GM04504 (cell line): ENCODE measurements at regions not wholly inside any gene's neighbourhood (a gene's known extent, or its start where the extent isn't known, plus 50 kb on each side); places are given as distances from the start of the nearest gene placed in this dataset.

Experiments
- DNase-seq: peaks from one replicate; pipeline ENCODE4 v3.0.0-alpha.2; 2012; ENCODE audit warnings: low read depth

- DNase-seq = no peak
Measured at GRCh38 chr16:62967611-62968010, 931.4 kb upstream of the CDH8 start.

GRCh38 chr16:62967163-62967562 lies 930.9 kb upstream of the CDH8 start:
- DNase-seq = no peak

- DNase-seq = no peak
Measured at GRCh38 chr16:62966626-62967025, 930.4 kb upstream of the CDH8 start.

- no peak for DNase-seq
Measured at GRCh38 chr16:62965831-62966230, 929.6 kb upstream of the CDH8 start.

DNA sequence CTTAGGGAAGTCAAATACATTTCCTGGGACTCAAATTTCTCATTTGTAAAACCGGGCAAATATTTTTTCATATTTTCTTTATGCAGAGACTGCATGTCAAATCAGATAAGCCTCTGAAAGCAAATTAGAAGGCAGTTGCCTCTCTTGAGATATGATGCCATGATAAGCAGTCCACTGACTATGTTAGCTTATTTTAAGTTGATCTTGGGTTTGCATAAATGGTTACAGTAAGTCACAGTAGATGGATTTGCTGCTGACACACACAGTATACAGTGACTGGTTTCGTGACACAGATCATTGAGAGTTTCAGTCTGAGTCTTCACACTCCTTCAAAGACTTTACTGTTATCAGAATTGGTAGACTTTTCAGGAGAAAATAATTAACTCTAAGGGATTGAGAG lies 927.6 kb upstream of the CDH8 start:
- no peak for DNase-seq

DNA sequence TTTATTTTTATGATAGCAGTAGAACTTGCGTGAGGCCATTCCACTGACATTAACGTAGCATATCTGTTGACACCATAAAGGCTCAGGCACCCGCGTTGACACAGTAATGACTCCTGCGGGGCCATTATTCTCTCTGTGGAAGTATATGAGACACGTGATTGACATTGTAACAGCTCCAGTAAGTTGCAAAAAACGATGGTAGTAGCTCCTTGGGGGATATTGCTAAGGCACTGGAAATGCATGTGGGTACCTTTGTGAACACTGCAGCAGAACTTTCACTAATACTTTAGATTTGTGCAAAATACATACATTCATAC lies 918.8 kb upstream of the CDH8 start:
- no peak for DNase-seq

DNA sequence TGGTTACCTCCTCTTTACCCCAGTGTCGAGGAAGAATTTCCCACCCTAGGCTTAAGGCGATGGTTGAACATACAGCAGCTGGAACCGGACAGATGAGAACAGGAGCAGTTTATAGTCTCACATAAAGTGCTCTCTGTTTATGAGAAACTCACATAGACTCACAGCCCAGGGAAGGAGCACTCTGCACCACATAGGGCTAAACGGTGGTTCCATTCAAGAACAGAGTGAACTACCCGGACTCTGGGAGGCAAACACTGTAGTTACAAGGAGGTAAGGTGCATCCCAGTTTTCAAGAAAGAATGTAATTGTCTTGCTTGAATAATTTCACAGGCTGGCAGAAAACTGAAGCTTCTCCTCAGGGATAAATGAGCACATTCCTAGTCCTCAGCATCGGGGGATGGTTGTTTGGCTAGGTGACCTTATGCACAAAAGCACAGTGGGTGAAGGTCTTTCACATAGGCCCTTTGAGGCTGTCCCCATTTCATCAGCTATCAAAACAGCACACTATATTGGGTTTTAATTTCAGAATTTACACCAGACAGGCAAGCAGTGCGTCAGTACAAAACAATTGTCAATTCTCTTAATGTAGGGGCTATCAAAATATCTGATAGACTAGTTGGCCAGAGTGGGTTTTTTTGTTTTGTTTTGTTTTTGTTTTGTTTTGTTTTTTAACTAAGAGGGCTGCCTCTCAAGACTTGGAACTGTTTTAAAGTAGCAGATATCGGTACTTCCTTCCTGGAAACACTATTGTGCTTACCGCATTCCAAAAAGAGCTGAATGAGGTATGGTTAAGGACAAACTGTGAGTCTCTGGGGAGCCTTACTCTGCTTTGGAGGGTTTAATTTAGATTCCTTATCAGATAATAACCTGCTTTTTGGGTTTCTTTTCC lies 918.1 kb upstream of the CDH8 start:
- no peak for DNase-seq

DNA sequence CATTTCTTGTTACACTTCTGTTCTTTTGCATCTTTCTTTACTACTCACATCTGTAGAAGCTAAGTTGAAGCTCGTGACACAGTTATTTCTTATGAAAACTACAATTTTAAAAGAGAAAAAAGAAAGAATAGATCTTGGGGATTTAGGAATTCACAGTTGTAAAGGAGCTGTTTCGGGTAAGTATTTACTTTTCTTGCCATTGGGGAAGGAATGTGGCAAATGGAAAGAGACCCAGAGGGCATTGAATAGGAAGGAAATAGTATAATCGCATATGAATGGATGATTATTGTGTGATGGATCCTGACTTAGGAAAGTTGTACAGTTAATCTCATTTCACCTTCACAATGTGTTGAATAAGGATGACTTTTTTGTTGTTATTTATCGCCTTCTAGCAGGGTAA lies 914.1 kb upstream of the CDH8 start:
- DNase-seq = no peak

DNA sequence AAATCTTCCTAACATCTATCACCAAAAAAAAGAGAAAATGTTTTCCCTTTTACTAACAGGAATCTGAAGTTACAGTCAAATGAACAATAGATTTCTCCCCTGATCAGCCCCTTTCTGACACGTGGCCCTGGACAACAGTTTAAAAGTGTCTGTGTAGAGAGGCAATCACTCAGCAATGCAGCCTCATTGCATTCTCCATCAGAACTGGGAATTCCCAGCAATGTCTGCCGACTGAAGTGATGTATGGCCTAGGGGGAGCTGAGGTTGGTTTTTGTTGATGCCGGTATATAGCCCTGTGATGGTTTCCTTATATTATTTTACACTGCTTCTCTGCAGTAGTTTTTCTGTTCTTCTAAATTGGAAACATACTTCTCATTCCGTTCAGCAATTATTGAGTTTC lies 904.3 kb upstream of the CDH8 start:
- DNase-seq = no peak

DNA sequence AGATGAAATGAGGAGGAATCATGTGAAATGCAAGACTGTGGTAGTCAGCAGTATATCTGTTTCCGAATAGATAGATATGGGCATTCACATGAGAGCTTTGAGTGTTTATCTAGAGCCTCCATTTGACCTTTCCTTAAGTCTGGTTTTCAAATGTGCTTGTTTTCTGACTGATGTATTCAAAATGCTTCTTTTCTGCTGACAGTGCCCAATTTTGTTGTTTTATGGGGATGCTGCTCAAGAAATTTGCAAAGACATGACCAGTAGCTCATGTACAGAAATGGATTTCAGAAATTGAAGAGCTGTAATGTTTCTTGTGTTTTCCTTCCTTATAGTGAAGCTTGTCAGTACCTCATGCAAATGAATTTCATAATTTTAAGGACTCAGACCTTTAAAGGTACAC lies 903.4 kb upstream of the CDH8 start:
- DNase-seq = no peak

- no peak for DNase-seq
Measured at GRCh38 chr16:62933929-62934328, 897.7 kb upstream of the CDH8 start.

- no peak for DNase-seq
Measured at GRCh38 chr16:62929593-62929992, 893.4 kb upstream of the CDH8 start.

DNA sequence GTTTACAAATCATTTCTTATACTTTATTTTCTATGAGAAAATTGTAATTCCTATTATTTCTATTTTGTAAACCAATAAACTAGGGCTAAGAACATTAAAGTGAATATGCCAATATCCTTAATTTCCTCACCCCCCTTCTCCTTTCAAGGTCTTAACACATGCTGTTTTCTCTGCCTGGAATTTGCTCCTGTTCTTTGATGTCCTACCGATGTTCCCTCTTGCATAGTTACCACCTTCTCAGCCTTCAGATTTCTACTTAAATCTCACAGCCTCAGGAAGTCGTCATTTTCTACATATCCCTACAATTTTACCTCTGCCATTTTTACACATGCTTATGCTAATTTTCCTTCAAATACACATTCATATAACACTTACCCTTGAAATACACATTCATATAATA lies 890.9 kb upstream of the CDH8 start:
- DNase-seq = no peak

- DNase-seq = no peak
Measured at GRCh38 chr16:62926121-62926801, 890.0 kb upstream of the CDH8 start.

- DNase-seq = no peak
Measured at GRCh38 chr16:62921904-62922303, 885.7 kb upstream of the CDH8 start.

GRCh38 chr16:62913924-62914323 lies 877.7 kb upstream of the CDH8 start:
- no peak for DNase-seq

GRCh38 chr16:62913333-62913732 lies 877.1 kb upstream of the CDH8 start:
- DNase-seq = no peak

DNA sequence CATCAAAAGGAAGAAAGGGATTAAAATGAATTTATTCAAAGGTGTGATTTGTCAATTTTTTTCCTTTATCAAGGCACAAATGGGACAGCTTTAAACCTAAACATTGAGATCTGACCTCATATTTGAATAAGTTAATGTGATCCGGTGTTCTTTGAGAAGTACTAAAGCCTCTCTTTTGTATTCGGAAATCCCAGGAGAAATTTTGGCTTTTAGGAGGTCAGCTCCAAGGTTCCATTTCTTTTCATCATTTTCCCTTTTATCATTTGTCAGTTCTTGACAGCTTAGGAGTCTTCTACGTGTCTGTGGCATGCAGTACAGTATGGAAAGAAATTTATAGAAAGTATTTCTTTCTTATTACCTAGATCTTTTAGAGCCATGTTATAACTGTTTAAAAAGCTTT lies 873.4 kb upstream of the CDH8 start:
- no peak for DNase-seq

- no peak for DNase-seq
Measured at GRCh38 chr16:62907562-62907961, 871.3 kb upstream of the CDH8 start.

DNA sequence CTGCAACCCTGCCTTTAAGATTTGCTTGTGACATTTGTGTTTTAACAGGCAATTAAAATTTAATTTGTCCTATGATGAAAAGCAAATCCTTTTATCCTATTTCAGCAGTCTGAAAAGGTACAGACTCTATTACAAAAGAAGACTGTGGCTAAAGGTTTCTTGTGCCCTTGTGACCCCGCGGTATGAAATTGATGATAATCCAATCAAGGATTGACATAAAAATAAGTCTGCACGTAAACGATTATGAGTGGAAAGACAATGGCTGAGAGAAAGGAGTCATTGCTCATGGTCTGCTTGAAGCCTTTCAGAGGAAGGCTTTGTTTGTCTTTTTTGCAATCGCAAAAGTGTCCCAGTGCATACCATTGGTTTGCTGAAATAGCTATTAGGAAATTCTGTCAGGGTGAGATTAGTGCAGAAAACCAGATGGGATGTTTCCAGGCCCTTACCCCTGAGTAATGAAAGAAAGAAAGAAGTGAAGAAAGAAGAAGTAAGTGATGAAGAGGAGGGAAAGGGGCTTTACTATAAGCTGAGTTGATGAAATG lies 867.8 kb upstream of the CDH8 start:
- DNase-seq = no peak

GRCh38 chr16:62899737-62900136 lies 863.5 kb upstream of the CDH8 start:
- no peak for DNase-seq

DNA sequence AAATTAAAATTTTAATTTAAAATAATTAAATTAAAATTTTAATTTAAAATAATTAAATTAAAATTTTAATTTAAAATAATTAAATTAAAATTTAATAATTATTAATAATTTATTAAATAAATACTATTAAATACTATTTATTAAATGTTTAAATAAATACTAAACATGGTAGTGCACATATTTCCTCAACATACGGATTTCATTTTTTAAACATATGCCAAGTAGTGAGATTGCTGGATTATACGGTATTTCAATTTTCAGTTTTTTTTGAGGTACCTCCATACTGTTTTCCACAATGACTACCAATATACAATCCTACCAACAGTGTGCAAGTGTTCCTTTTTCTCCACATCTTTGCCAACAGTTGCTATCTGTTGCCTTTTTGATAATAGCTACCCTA lies 852.9 kb upstream of the CDH8 start:
- no peak for DNase-seq

GRCh38 chr16:62883509-62883908 lies 847.3 kb upstream of the CDH8 start:
- no peak for DNase-seq
